HepG2 (cell line): ENCODE measurements at regions not wholly inside any gene's neighbourhood (a gene's known extent, or its start where the extent isn't known, plus 50 kb on each side); places are given as distances from the start of the nearest gene placed in this dataset.

Experiments used
- ATAC-seq: fragments of 200-7000 bp; cut with Tn5 transposase; 3 replicates; pipeline ENCODE4 v1.9.1; 2020; ENCODE audit warnings: mild to moderate bottlenecking, moderate library complexity
- BruUV-seq: library from RNA; stranded (reverse); fragments of 400-500 nt; replicated peaks from 2 replicates; lab custom pipeline; 2021; lab: Mats Ljungman, UMichigan
- CTCF ChIA-PET: fragments of 300-600 bp; formaldehyde crosslinking; extraction: SDS; loops from one replicate; lab custom pipeline; 2021; ENCODE audit warnings: low total read pairs, inconsistent platforms, low intra/inter-chr PET ratio; lab: Yijun Ruan, JAX
- POLR2A ChIA-PET: fragments of 350-600 bp; sonication (Branson Sonifier 250); formaldehyde crosslinking; loops from one replicate; lab custom pipeline; 2020; ENCODE audit warnings: antibody characterized with exemption, inconsistent platforms; lab: Yijun Ruan, JAX
- DNase-seq: peaks from one replicate; pipeline ENCODE4 v3.0.0-alpha.2; 2015; ENCODE audit warnings: low spot score
- FAIRE-seq: peaks from 3 replicates; lab custom pipeline; 2011; peaks lifted over from hg19 to GRCh38; lab: Jason Lieb, UNC
- H2AFZ ChIP-seq: one replicate; pipeline ENCODE4 v1.6.1; 2011; ENCODE audit warnings: low read length, inconsistent platforms
- H3K27ac ChIP-seq: fragments of 300-600 bp; 3 replicates; pipeline ENCODE4 v1.8.0; 2011; ENCODE audit warnings: mixed run types, mild to moderate bottlenecking, mixed read lengths, low read length, inconsistent platforms; ENCODE audit not compliant: insufficient read depth; ENCODE audit errors: extremely low read length
- H3K27me3 ChIP-seq, 2 experiments: fragments of 200-600 bp in 1 of 2; 2 replicates in 1 of 2; 3 replicates in 1 of 2; pipeline versions ENCODE4 v1.6.0 to v1.8.0; 2011; ENCODE audit warnings: low read length in 2 of 2, mild to moderate bottlenecking in 2 of 2, moderate library complexity in 2 of 2, inconsistent platforms in 1 of 2; ENCODE audit not compliant: insufficient read depth in 2 of 2, control insufficient read depth in 1 of 2
- H3K36me3 ChIP-seq, 2 experiments: fragments of 200-600 bp in 1 of 2; replicated peaks in 1 of 2; 2 replicates in 1 of 2; 3 replicates in 1 of 2; pipeline versions ENCODE4 v1.5.1 to v1.8.0; 2011; ENCODE audit warnings: low read length in 2 of 2, inconsistent platforms in 1 of 2; ENCODE audit not compliant: insufficient read depth in 2 of 2, control insufficient read depth in 1 of 2
- H3K4me1 ChIP-seq: 2 replicates; pipeline ENCODE4 v1.5.1; 2012; ENCODE audit warnings: low read length, inconsistent platforms; ENCODE audit not compliant: insufficient read depth
- H3K4me2 ChIP-seq: 2 replicates; pipeline ENCODE4 v1.6.0; 2011; ENCODE audit warnings: low read depth, low read length, inconsistent platforms
- H3K4me3 ChIP-seq, 3 experiments: fragments of 200-600 bp in 1 of 3; sonication (generic), shearing (Covaris generic) in 1 of 3; replicated peaks in 1 of 3; 2 replicates each; pipeline ENCODE4 v1.5.1; 2011 to 2016; ENCODE audit warnings: low read length in 3 of 3, inconsistent platforms in 2 of 3, low read depth in 2 of 3, mild to moderate bottlenecking in 2 of 3, control low read depth in 1 of 3, mixed read lengths in 1 of 3; ENCODE audit not compliant: insufficient read depth in 1 of 3
- H3K79me2 ChIP-seq: one replicate; pipeline ENCODE4 v1.6.1; 2011; ENCODE audit warnings: low read length, inconsistent platforms; ENCODE audit not compliant: insufficient read depth
- H3K9ac ChIP-seq: 2 replicates; pipeline ENCODE4 v1.6.0; 2011; ENCODE audit warnings: mild to moderate bottlenecking, low read depth, low read length, inconsistent platforms; ENCODE audit not compliant: insufficient read depth
- H3K9me3 ChIP-seq: 2 replicates; pipeline ENCODE4 v1.5.1; 2012; ENCODE audit warnings: mild to moderate bottlenecking, low read length
- H4K20me1 ChIP-seq: 2 replicates; pipeline ENCODE4 v1.6.0; 2011; ENCODE audit warnings: inconsistent platforms, mild to moderate bottlenecking, low read length, moderate library complexity; ENCODE audit not compliant: insufficient read depth
- FOXP1 ChIP-seq, 2 experiments: fragments of 450-650 bp in 1 of 2; IDR thresholded peaks; 2 replicates each; pipeline ENCODE4 v1.6.1; 2017 to 2018; ENCODE audit warnings: antibody characterized with exemption in 1 of 2
- HOMEZ ChIP-seq: IDR thresholded peaks from 2 replicates; pipeline ENCODE4 v1.6.1; 2016; ENCODE audit warnings: low read depth
- ISL2 ChIP-seq: sonication (generic); formaldehyde crosslinking; IDR thresholded peaks from 2 replicates; pipeline ENCODE4 v1.5.0; 2020; ENCODE audit warnings: missing genetic modification reagents
- LCORL ChIP-seq, 2 experiments: fragments of 450-650 bp in 1 of 2; sonication (generic) in 1 of 2; formaldehyde crosslinking in 1 of 2; IDR thresholded peaks; 2 replicates each; pipeline versions ENCODE4 v1.5.0 to v1.6.1; 2017 to 2020; ENCODE audit warnings: antibody characterized with exemption in 1 of 2, missing genetic modification reagents in 1 of 2
- MATR3 ChIP-seq: sonication (generic); formaldehyde crosslinking; IDR thresholded peaks from 2 replicates; pipeline ENCODE4 v1.4.0; 2020; ENCODE audit warnings: missing genetic modification reagents
- MTA1 ChIP-seq: sonication (generic); formaldehyde crosslinking; IDR thresholded peaks from 2 replicates; pipeline ENCODE4 v1.4.0; 2020; ENCODE audit warnings: missing genetic modification reagents, mild to moderate bottlenecking, borderline replicate concordance
- NFYB ChIP-seq: sonication (generic); formaldehyde crosslinking; IDR thresholded peaks from 2 replicates; pipeline ENCODE4 v1.4.0; 2020; ENCODE audit warnings: missing genetic modification reagents
- NR0B2 ChIP-seq: sonication (generic); formaldehyde crosslinking; IDR thresholded peaks from 2 replicates; pipeline ENCODE4 v1.4.0; 2020; ENCODE audit warnings: mild to moderate bottlenecking, missing genetic modification reagents
- POLR2A ChIP-seq, 2 experiments: IDR thresholded peaks; 2 replicates each; pipeline ENCODE4 v1.6.1; 2011; ENCODE audit warnings: low read depth in 2 of 2, low read length in 2 of 2, mild to moderate bottlenecking in 1 of 2, moderate library complexity in 1 of 2; ENCODE audit not compliant: insufficient read depth in 1 of 2
- SCMH1 ChIP-seq: sonication (generic); formaldehyde crosslinking; IDR thresholded peaks from 2 replicates; pipeline ENCODE4 v1.9.0; 2021; ENCODE audit warnings: missing genetic modification reagents, mild to moderate bottlenecking, borderline replicate concordance
- TEAD2 ChIP-seq: sonication (generic); formaldehyde crosslinking; IDR thresholded peaks from 2 replicates; pipeline ENCODE4 v1.9.0; 2021; ENCODE audit warnings: missing genetic modification reagents
- ZFP62 ChIP-seq: sonication (generic); formaldehyde crosslinking; IDR thresholded peaks from 2 replicates; pipeline ENCODE4 v1.4.0; 2020; ENCODE audit warnings: missing genetic modification reagents
- ZNF556 ChIP-seq: sonication (generic); formaldehyde crosslinking; IDR thresholded peaks from 2 replicates; pipeline ENCODE4 v1.4.0; 2020; ENCODE audit warnings: mild to moderate bottlenecking, missing genetic modification reagents, borderline replicate concordance
- WGBS: methylation state at CpG from one replicate; pipeline ENCODE4 v1.1.6; 2017; ENCODE audit warnings: low lambda C conversion rate; 5-methylcytosine and 5-hydroxymethylcytosine counted together
- in situ Hi-C: cut with HindIII; loops from 2 replicates; pipeline ENCODE4 v1.10.0; 2017; ENCODE audit warnings: low pct_unique_long_range_greater_than_20kb; ENCODE audit not compliant: extremely low pct_ligation_motif_present
- intact Hi-C: fragments of 100-400 bp; cut with micrococcal nuclease; formaldehyde crosslinking; loops from one replicate; pipeline ENCODE4 v1.10.0; 2022; ENCODE audit not compliant: unreplicated experiment
- TF ChIP-seq, protein P1 (sequence below): sonication (generic); formaldehyde crosslinking; IDR thresholded peaks from 2 replicates; pipeline ENCODE4 v1.5.0; 2020; ENCODE audit warnings: mild to moderate bottlenecking, missing genetic modification reagents

GRCh38 chr3:143201045-143201444 lies 81.5 kb downstream of the CHST2 start:
- H4K20me1 ChIP-seq, result no peaks in the 10 kb centered on the region
- FAIRE-seq (no peak), ATAC-seq (no peak), DNase-seq (no peak)
- ChIA-PET CTCF (no interaction called here), POLR2A (no interaction called here)
- no peaks in the 10 kb centered on the region for H3K9me3 ChIP-seq
- no TSS peak for BruUV-seq
- no peak overlapping the region for H3K9ac ChIP-seq
- H3K27me3 ChIP-seq, result no peaks in the 10 kb centered on the region
- WGBS, result 4% methylated on average over 3 of the region's 3 CpGs
- H2AFZ ChIP-seq, result no peak overlapping the region
- no peaks in the 10 kb centered on the region for H3K79me2 ChIP-seq
- TF ChIP-seq ZNF556 (CRISPR knock-in tag), result no peak
- TF ChIP-seq MTA1 (CRISPR knock-in tag), result no peak
- no peak for TF ChIP-seq LCORL (IDR thresholded peaks at IDR 0.05)
- no peak for TF ChIP-seq LCORL (CRISPR knock-in tag; IDR thresholded peaks at IDR 0.05)
- TF ChIP-seq FOXP1 (IDR thresholded peaks at IDR 0.05), result no peak
- no peak for TF ChIP-seq FOXP1 (CRISPR knock-in tag; IDR thresholded peaks at IDR 0.05)
- H3K36me3 ChIP-seq, result no peaks in the 10 kb centered on the region
- intact Hi-C loops (no loop called here), in situ Hi-C loops (no loop called here)
- H3K4me3 ChIP-seq, result no peak overlapping the region
- no peak overlapping the region for H3K27ac ChIP-seq
- H3K4me2 ChIP-seq, result no peak overlapping the region
- no peaks in the 10 kb centered on the region for H3K4me1 ChIP-seq

- H3K79me2 ChIP-seq, result no peaks in the 10 kb centered on the region
- no TSS peak for BruUV-seq
- no peak overlapping the region for H3K9ac ChIP-seq
- H3K4me2 ChIP-seq, result no peak overlapping the region
- POLR2A ChIA-PET, result no interaction called here
- H3K36me3 ChIP-seq, result no peaks in the 10 kb centered on the region
- H4K20me1 ChIP-seq, result no peaks in the 10 kb centered on the region
- H3K4me3 ChIP-seq, result no peak overlapping the region
- no peak overlapping the region for H3K27ac ChIP-seq
- in situ Hi-C loops (no loop called here), intact Hi-C loops (no loop called here)
- CTCF ChIA-PET, result no interaction called here
- DNase-seq (no peak), ATAC-seq (no peak), FAIRE-seq (no peak)
- H2AFZ ChIP-seq, result no peak overlapping the region
- H3K4me1 ChIP-seq, result no peaks in the 10 kb centered on the region
- H3K9me3 ChIP-seq, result no peaks in the 10 kb centered on the region
- WGBS, result 41% methylated on average over 13 of the region's 13 CpGs
- no peaks in the 10 kb centered on the region for H3K27me3 ChIP-seq
- TF ChIP-seq, protein P1, sequence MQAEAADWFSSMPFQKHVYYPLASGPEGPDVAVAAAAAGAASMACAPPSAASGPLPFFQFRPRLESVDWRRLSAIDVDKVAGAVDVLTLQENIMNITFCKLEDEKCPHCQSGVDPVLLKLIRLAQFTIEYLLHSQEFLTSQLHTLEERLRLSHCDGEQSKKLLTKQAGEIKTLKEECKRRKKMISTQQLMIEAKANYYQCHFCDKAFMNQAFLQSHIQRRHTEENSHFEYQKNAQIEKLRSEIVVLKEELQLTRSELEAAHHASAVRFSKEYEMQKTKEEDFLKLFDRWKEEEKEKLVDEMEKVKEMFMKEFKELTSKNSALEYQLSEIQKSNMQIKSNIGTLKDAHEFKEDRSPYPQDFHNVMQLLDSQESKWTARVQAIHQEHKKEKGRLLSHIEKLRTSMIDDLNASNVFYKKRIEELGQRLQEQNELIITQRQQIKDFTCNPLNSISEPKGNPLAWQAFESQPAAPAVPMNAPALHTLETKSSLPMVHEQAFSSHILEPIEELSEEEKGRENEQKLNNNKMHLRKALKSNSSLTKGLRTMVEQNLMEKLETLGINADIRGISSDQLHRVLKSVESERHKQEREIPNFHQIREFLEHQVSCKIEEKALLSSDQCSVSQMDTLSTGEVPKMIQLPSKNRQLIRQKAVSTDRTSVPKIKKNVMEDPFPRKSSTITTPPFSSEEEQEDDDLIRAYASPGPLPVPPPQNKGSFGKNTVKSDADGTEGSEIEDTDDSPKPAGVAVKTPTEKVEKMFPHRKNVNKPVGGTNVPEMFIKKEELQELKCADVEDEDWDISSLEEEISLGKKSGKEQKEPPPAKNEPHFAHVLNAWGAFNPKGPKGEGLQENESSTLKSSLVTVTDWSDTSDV, result no peak
- TF ChIP-seq ZFP62 (CRISPR knock-in tag), result no peak
- no peak for TF ChIP-seq NR0B2 (CRISPR knock-in tag)
- TF ChIP-seq NFYB (CRISPR knock-in tag), result no peak
- TF ChIP-seq HOMEZ, result no peak
- TF ChIP-seq SCMH1, result no peak
- TF ChIP-seq ISL2 (CRISPR knock-in tag), result no peak
- no peak for TF ChIP-seq MATR3 (CRISPR knock-in tag)
- TF ChIP-seq TEAD2 (CRISPR knock-in tag), result no peak
- no peak for TF ChIP-seq POLR2A (IDR thresholded peaks at IDR 0.05; ENCODE audit: insufficient read depth in 1 of 2, low read depth in 2 of 2, low read length in 2 of 2)
These were observed 82.5 kb downstream of the CHST2 start for GRCh38 chr3:143201870-143202752.
